CD4-positive, alpha-beta T cell treated with Interleukin-6 at 100 ng/mL for 8 hours (primary cell): ENCODE measurements at regions not wholly inside any gene's neighbourhood (a gene's known extent, or its start where the extent isn't known, plus 50 kb on each side); places are given as distances from the start of the nearest gene placed in this dataset.

Source experiments
- DNase-seq: peaks from one replicate; pipeline ENCODE4 v3.0.0-alpha.2; 2020; ENCODE audit warnings: mixed read lengths, low spot score

DNA sequence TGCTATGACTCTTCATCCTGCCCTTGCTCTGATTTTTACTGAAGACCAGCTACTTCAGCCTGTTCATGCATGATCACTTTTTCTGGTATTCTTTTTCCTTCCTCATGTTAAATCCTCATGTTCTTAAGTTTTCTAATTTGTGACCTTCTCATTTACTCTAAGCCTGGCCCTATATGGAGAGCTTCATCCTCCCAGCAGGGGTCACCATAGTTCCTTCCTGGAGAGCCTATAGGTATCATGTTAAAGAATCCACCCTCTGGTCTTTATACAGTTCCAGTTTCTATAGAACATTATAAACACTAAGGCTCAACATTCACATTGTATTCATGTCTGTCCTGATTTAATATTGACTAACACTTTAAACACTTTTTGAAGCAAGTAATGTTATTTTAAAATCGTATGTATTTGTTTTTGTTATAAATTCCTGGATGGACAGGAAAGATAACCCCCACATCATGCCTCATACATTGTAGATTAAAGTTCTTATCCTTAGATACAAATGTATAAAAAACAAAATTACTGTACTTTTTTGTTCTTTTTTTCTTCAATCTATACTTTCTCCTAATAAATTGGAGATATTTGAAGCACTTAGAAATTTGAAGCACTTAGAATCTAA is 53.8 kb upstream of the OTUD4 start:
- DNase-seq, result peak; percentile 43

DNA sequence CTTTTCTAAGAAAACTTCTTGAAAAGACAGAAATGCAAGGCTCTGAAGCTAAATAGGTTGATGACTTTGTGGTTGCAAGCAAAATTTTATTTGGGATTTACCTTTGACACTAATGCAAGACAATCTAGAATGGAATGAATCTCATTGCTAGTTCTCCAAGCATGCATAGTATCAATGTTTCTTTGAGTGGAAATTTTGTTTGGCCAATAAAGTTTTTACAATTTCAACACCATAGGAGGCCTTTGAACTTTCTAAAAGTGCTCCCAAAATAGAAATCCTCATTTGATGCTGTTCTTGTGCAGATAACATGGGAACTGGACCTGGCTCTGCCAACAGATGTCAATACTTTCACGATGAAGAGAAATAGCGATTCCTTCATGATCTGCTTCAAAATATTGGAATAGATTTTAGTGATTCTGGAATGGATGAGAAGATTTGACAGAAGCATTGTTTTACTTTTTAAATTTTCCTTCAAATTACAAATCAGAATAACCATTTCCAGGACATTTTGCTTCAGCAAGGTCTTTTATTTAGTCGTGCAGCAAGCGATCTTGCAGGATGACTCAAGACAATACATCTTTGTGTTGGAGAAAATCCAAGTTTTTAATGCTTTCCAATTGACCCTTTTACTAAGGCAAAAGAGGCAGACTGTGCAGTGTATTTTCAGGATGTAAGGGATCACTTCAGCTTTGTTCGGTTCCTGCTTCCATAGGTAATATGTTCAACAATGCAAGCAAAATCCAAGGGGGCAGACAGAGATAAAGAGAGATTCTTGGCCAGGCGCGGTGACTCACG is 51.7 kb upstream of the OTUD4 start:
- DNase-seq, result no peak

DNA sequence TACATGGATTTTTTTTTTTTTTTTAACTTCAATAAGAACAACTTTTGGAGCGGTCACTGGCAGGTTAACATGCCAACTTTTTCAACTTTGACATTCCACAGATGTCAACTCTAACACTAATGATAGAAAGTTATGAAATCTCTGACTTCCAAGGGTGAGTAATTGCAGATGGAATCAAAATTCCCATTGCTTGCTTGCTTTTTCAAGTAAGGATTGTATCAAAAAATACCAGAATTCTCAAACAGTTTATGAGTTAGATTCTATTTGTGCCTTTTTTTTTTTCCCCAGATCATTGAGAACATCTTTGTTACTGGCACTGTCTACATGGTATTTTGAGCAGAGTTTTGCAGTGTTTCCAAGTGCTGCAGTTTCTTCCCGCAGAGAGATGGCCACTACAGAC is 50.3 kb upstream of the OTUD4 start:
- DNase-seq, result no peak
